ENCODE measurements at regions not wholly inside any gene's neighbourhood (a gene's known extent, or its start where the extent isn't known, plus 50 kb on each side); places are given as distances from the start of the nearest gene placed in this dataset.

GRCh38 chr1:21344098-21344749, 54.0 kb upstream of the ECE1 start:
- WGBS, 2 experiments (ENCODE audit: extremely low coverage in 1 of 2, insufficient coverage in 1 of 2, insufficient read length in 1 of 2, insufficient replicate concordance in 2 of 2, low coverage in 1 of 2, low lambda C conversion rate in 2 of 2, missing lambda C conversion rate in 1 of 2) = 66% methylated on average over 11 of the region's 14 CpGs; no CpG with 5 or more reads in 1 of the 2 experiments
- Histone ChIP-seq H3K36me3 (ENCODE audit: control insufficient read depth in 2 of 4, insufficient read depth in 4 of 4, low read length in 3 of 4) (no peaks in the 10 kb centered on the region), H3K23me2 (ENCODE audit: low read depth, low read length) (peaks cover 18% of the 10 kb centered on the region), H3K23ac (ENCODE audit: insufficient read length) (no peak overlapping the region), H2AK5ac (ENCODE audit: low read depth, low read length) (no peak overlapping the region), H3K27ac (ENCODE audit: low read depth, low read length) (no peak overlapping the region), H3K9me3 (ENCODE audit: insufficient read depth in 2 of 2, low read depth in 1 of 2, low read length in 1 of 2) (no peaks in the 10 kb centered on the region), H4K20me1 (replicated peaks in 1 of 2; ENCODE audit: control insufficient read depth in 1 of 2, insufficient read depth in 2 of 2, low read length in 2 of 2) (peaks cover 10 to 30% of the 10 kb centered on the region in 2 experiments), H2BK12ac (ENCODE audit: low read depth, low read length) (no peak overlapping the region), H3K14ac (ENCODE audit: insufficient read length) (no peak overlapping the region), H2BK15ac (ENCODE audit: low read length) (no peak overlapping the region), H3K9ac (replicated peaks in 1 of 4; ENCODE audit: extremely low read depth in 1 of 4, low read depth in 3 of 4, low read length in 3 of 4) (peak overlapping the region in 2 of 4 experiments; percentile 36 to 50; a peak in 4 of 7 replicates), H4K5ac (ENCODE audit: insufficient read length, low read depth, low read length) (no peak overlapping the region), H3K56ac (replicated peaks; ENCODE audit: insufficient read length, low read depth, low read length) (no peak overlapping the region), H3K79me1 (ENCODE audit: low read depth, low read length) (0 out of 2 replicates have a peak, but pooled peaks cover 2% of the 10 kb centered on the region), H4K8ac (ENCODE audit: extremely low read depth, insufficient read depth, low read length) (no peak overlapping the region; the same call in 1 of the 2 replicates), H3K27me3 (replicated peaks in 1 of 4; ENCODE audit: control insufficient read depth in 3 of 4, extremely low read depth in 1 of 4, insufficient read depth in 3 of 4, low read length in 3 of 4) (peaks cover 0 to 20% (median 15%) of the 10 kb centered on the region in 4 experiments; a peak in 6 of 7 replicates), H3K4me1 (replicated peaks in 1 of 4; ENCODE audit: control insufficient read depth in 3 of 4, insufficient read depth in 4 of 4, low read length in 3 of 4) (peaks cover 4 to 12% (median 5%) of the 10 kb centered on the region in 4 experiments), H2AFZ (ENCODE audit: low read length) (no peak overlapping the region), H3K79me2 (ENCODE audit: control insufficient read depth in 1 of 2, insufficient read depth in 2 of 2, low read length in 2 of 2) (peaks cover 0 to 17% of the 10 kb centered on the region in 2 experiments; a peak in 2 of 4 replicates), H4K91ac (replicated peaks; ENCODE audit: insufficient read length, low read length) (no peak overlapping the region), H2BK120ac (replicated peaks; ENCODE audit: low read depth, low read length) (no peak overlapping the region), H2BK5ac (ENCODE audit: low read depth, low read length) (no peak overlapping the region), H3K18ac (ENCODE audit: extremely low read depth, low read length) (no peak overlapping the region), H3K4me3 (ENCODE audit: extremely low read depth in 1 of 4, insufficient read depth in 2 of 4, low read depth in 3 of 4, low read length in 4 of 4) (peak overlapping the region; percentile 52 to 78 (median 70)), H2BK20ac (ENCODE audit: low read length) (no peak overlapping the region), H3K4ac (replicated peaks; ENCODE audit: insufficient read length, low read depth, low read length) (no peak overlapping the region), H3K4me2 (ENCODE audit: insufficient read depth in 1 of 2, low read depth in 2 of 2, low read length in 2 of 2) (peak overlapping the region; percentile 97 to 98)
- FAIRE-seq = no peak
- CTCF ChIA-PET (ENCODE audit: partially characterized antibody) = interaction anchor here (1.1 to 3.9 kb wide), 11 partner anchors 12 to 126 kb away, joined by 3 to 15 read pairs (median 4); no protein-coding TSS in a partner anchor
- no peak for DNase-seq (ENCODE audit: low read depth in 1 of 2, low spot score in 2 of 2)
- POLR2A ChIA-PET (ENCODE audit: partially characterized antibody) = interaction anchor here (1.1 to 2.0 kb wide), 6 partner anchors 9 to 558 kb away, joined by 3 to 8 read pairs (median 3); partner anchors contain the start of gene HP1BP3
- TF ChIP-seq PHF8 (conservative IDR thresholded peaks at IDR 0.05; ENCODE audit: low read depth, low read length) = no peak
- TF ChIP-seq BACH1 (IDR thresholded peaks at IDR 0.05; ENCODE audit: low read length) = no peak
- TF ChIP-seq HDAC2 (IDR thresholded peaks at IDR 0.05; ENCODE audit: borderline replicate concordance in 1 of 2, low read depth in 2 of 2, low read length in 2 of 2) = no peak
- no peak for TF ChIP-seq MAX (IDR thresholded peaks at IDR 0.05)
- TF ChIP-seq ZNF274 (IDR thresholded peaks at IDR 0.05; ENCODE audit: borderline replicate concordance, extremely low read depth, low read length) = no peak
- no peak for TF ChIP-seq JUND (IDR thresholded peaks at IDR 0.05; ENCODE audit: low read length)
- TF ChIP-seq SIN3A (conservative IDR thresholded peaks at IDR 0.05 in 1 of 2, IDR thresholded peaks at IDR 0.05 in 1 of 2; ENCODE audit: low read depth in 1 of 2, low read length in 2 of 2) = no peak
- no peak for TF ChIP-seq TEAD4 (IDR thresholded peaks at IDR 0.05; ENCODE audit: low read depth, low read length)
- TF ChIP-seq HDAC6 (IDR thresholded peaks at IDR 0.05; ENCODE audit: low read depth, low read length) = no peak
- TF ChIP-seq EGR1 (IDR thresholded peaks at IDR 0.05; ENCODE audit: borderline replicate concordance, low read depth, low read length) = no peak
- TF ChIP-seq CREB1 (IDR thresholded peaks at IDR 0.05) = no peak
- no peak for TF ChIP-seq POLR2A (IDR thresholded peaks at IDR 0.05; ENCODE audit: control extremely low read depth in 1 of 2, low read depth in 2 of 2, low read length in 2 of 2)
- TF ChIP-seq GTF2F1 (IDR thresholded peaks at IDR 0.05; ENCODE audit: borderline replicate concordance, low read depth, low read length) = no peak
- no peak for TF ChIP-seq SP4 (IDR thresholded peaks at IDR 0.05; ENCODE audit: low read length)

Data from H1 (cell line).